GM12878 (cell line): ENCODE measurements at regions not wholly inside any gene's neighbourhood (a gene's known extent, or its start where the extent isn't known, plus 50 kb on each side); places are given as distances from the start of the nearest gene placed in this dataset.

ENCODE experiments used
- ATAC-seq: fragments of 200-7000 bp; cut with Tn5 transposase; 3 replicates; pipeline ENCODE4 v1.9.1; 2020; ENCODE audit warnings: mild to moderate bottlenecking, moderate library complexity
- BruUV-seq: library from RNA; stranded (reverse); fragments of 400-500 nt; replicated peaks from 2 replicates; lab custom pipeline; 2021; lab: Mats Ljungman, UMichigan
- CTCF ChIA-PET: fragments of 300-600 bp; sonication (Branson Sonifier 250); formaldehyde crosslinking; extraction: SDS; loops from one replicate; lab custom pipeline; 2021; ENCODE audit warnings: inconsistent platforms; lab: Yijun Ruan, JAX
- POLR2A ChIA-PET: fragments of 350-600 bp; formaldehyde crosslinking; extraction: SDS; loops from one replicate; lab custom pipeline; 2021; ENCODE audit warnings: inconsistent platforms; lab: Charles Lee
- RAD21 ChIA-PET: fragments of 300-600 bp; sonication (Branson Sonifier 250); formaldehyde crosslinking; loops from one replicate; lab custom pipeline; 2023; ENCODE audit warnings: antibody characterized with exemption; ENCODE audit not compliant: unreplicated experiment; lab: Charles Lee
- SMC1A ChIA-PET: fragments of 300-600 bp; sonication (Branson Sonifier 250); formaldehyde crosslinking; loops from one replicate; lab custom pipeline; 2023; ENCODE audit not compliant: unreplicated experiment, uncharacterized antibody; lab: Charles Lee
- DNase-seq: peaks from one replicate; pipeline ENCODE4 v3.0.0-alpha.2; 2011; ENCODE audit warnings: low read depth, low spot score
- FAIRE-seq: peaks from 3 replicates; lab custom pipeline; 2011; peaks lifted over from hg19 to GRCh38; lab: Jason Lieb, UNC
- H2AFZ ChIP-seq: 2 replicates; pipeline ENCODE4 v1.6.0; 2011; ENCODE audit warnings: low read depth, low read length, control low read depth; ENCODE audit not compliant: control insufficient read depth
- H3K27ac ChIP-seq: 2 replicates; pipeline ENCODE4 v1.5.1; 2011; ENCODE audit warnings: control low read depth; ENCODE audit not compliant: control insufficient read depth, insufficient read depth
- H3K27me3 ChIP-seq, 2 experiments: replicated peaks in 1 of 2; 2 replicates each; pipeline versions ENCODE4 v1.6.0 to v1.6.1; 2011; ENCODE audit warnings: low read length in 1 of 2; ENCODE audit not compliant: control insufficient read depth in 2 of 2, insufficient read depth in 2 of 2
- H3K36me3 ChIP-seq, 2 experiments: 2 replicates each; pipeline ENCODE4 v1.5.1; 2011; ENCODE audit warnings: low read length in 1 of 2; ENCODE audit not compliant: control insufficient read depth in 2 of 2, insufficient read depth in 2 of 2
- H3K4me1 ChIP-seq: 2 replicates; pipeline ENCODE4 v1.6.1; 2011; ENCODE audit warnings: mild to moderate bottlenecking, low read length, moderate library complexity, mixed read lengths; ENCODE audit not compliant: control insufficient read depth, insufficient read depth
- H3K4me2 ChIP-seq: 2 replicates; pipeline ENCODE4 v1.6.0; 2011; ENCODE audit warnings: control low read depth; ENCODE audit not compliant: control insufficient read depth, insufficient read depth
- H3K4me3 ChIP-seq: fragments of 200-600 bp; sonication (generic); 2 replicates; pipeline ENCODE4 v1.5.1; 2016
- H3K79me2 ChIP-seq: 2 replicates; pipeline ENCODE4 v1.6.0; 2011; ENCODE audit warnings: low read length; ENCODE audit not compliant: control insufficient read depth, insufficient read depth
- H3K9ac ChIP-seq: 2 replicates; pipeline ENCODE4 v1.8.0; 2011; ENCODE audit warnings: low read length, control low read depth, mixed read lengths; ENCODE audit not compliant: control insufficient read depth, insufficient read depth
- H3K9me3 ChIP-seq: replicated peaks from 3 replicates; pipeline ENCODE4 v1.5.1; 2011; ENCODE audit warnings: mild to moderate bottlenecking, low read length; ENCODE audit not compliant: control insufficient read depth, insufficient read depth
- H4K20me1 ChIP-seq: 2 replicates; pipeline ENCODE4 v1.6.0; 2011; ENCODE audit not compliant: control insufficient read depth, insufficient read depth
- CHD1 ChIP-seq: IDR thresholded peaks from 2 replicates; pipeline ENCODE4 v1.6.1; 2012; ENCODE audit warnings: low read depth, low read length, improper control_type of control experiment
- E2F4 ChIP-seq: IDR thresholded peaks from 2 replicates; pipeline ENCODE4 v1.6.1; 2012; ENCODE audit warnings: low read depth, low read length, improper control_type of control experiment
- ETV6 ChIP-seq, 2 experiments: fragments of 450-650 bp in 1 of 2; IDR thresholded peaks in 1 of 2; conservative IDR thresholded peaks in 1 of 2; 2 replicates each; pipeline ENCODE4 v1.6.1; 2014; ENCODE audit warnings: antibody characterized with exemption in 1 of 2, borderline replicate concordance in 1 of 2, low read depth in 1 of 2, mild to moderate bottlenecking in 1 of 2, moderate library complexity in 1 of 2
- KLF5 ChIP-seq: fragments of 450-650 bp; IDR thresholded peaks from 2 replicates; pipeline ENCODE4 v1.6.1; 2014; ENCODE audit warnings: mild to moderate bottlenecking; ENCODE audit not compliant: partially characterized antibody
- MLLT1 ChIP-seq: fragments of 450-650 bp; IDR thresholded peaks from 2 replicates; pipeline ENCODE4 v1.6.1; 2016; ENCODE audit warnings: mild to moderate bottlenecking
- PAX5 ChIP-seq: IDR thresholded peaks from 2 replicates; pipeline ENCODE4 v1.6.1; 2011; ENCODE audit warnings: low read depth, low read length, borderline replicate concordance
- RELA ChIP-seq: fragments of 450-650 bp; IDR thresholded peaks from 2 replicates; pipeline ENCODE4 v1.8.0; 2014; ENCODE audit warnings: borderline replicate concordance; ENCODE audit not compliant: partially characterized antibody
- RFX5 ChIP-seq: IDR thresholded peaks from 2 replicates; pipeline ENCODE4 v1.6.1; 2011; ENCODE audit warnings: low read depth, low read length, improper control_type of control experiment
- SMARCA5 ChIP-seq: fragments of 450-650 bp; IDR thresholded peaks from 2 replicates; pipeline ENCODE4 v1.6.1; 2017; ENCODE audit warnings: mild to moderate bottlenecking
- SREBF1 ChIP-seq: IDR thresholded peaks from 2 replicates; pipeline ENCODE4 v1.6.1; 2012; ENCODE audit warnings: mild to moderate bottlenecking, low read length
- SRF ChIP-seq, 2 experiments: IDR thresholded peaks; 2 replicates each; pipeline ENCODE4 v1.6.1; 2011; ENCODE audit warnings: low read depth in 2 of 2, low read length in 2 of 2, mild to moderate bottlenecking in 1 of 2, moderate library complexity in 1 of 2
- TCF12 ChIP-seq: IDR thresholded peaks from 2 replicates; pipeline ENCODE4 v1.6.1; 2011; ENCODE audit warnings: low read depth, mild to moderate bottlenecking, low read length
- ZNF274 ChIP-seq: IDR thresholded peaks from one replicate; pipeline ENCODE4 v1.8.0; 2011; ENCODE audit not compliant: insufficient read length, insufficient read depth
- WGBS: methylation state at CpG from one replicate; pipeline ENCODE4 v1.1.6; 2016; ENCODE audit warnings: low lambda C conversion rate; ENCODE audit not compliant: insufficient replicate concordance, insufficient coverage; ENCODE audit errors: missing lambda C conversion rate; 5-methylcytosine and 5-hydroxymethylcytosine counted together
- in situ Hi-C: fragments of 300-500 bp; cut with MboI; formaldehyde crosslinking; loops from 9 replicates; pipeline ENCODE4 v1.14.3; 2018; ENCODE audit warnings: mixed read lengths
- intact Hi-C: fragments of 100-400 bp; cut with micrococcal nuclease; formaldehyde crosslinking; loops from one replicate; pipeline ENCODE4 v1.14.2; 2022; ENCODE audit not compliant: unreplicated experiment
- TF ChIP-seq, protein P1 (sequence below): IDR thresholded peaks from 2 replicates; pipeline ENCODE4 v1.6.1; 2012; ENCODE audit warnings: low read length, inconsistent platforms

DNA sequence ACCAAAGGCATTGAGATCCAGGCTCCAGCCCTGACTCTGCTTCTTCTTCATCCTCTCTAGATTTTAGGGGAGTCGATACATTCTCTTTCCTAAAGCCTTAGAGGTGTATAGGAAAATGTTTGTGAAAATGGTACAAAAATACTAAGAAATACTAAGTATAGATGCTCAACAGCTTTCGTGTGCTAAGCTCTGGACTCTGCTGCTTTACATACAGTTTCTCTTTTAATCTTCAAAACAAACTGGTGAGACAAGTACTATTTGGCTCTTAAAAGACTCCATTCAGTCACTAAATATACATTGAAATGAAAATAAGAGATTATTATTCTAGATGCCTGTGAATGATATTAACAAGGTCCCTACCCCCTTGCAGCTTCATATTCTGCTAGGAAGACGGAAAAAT is 174.5 kb upstream of the TRPM3 start:
- ChIA-PET RAD21 (interaction anchor here (0.7 kb wide), 1 partner anchor 728 kb away, joined by 3 read pairs; no protein-coding TSS in a partner anchor), SMC1A (no interaction called here), CTCF (interaction anchor here (2.7 kb wide), 1 partner anchor 11 kb away, joined by 21 read pairs; no protein-coding TSS in a partner anchor), POLR2A (no interaction called here)
- TF ChIP-seq MLLT1 = no peak
- TF ChIP-seq SREBF1 = no peak
- no peak for TF ChIP-seq CHD1
- TF ChIP-seq ETV6 (conservative IDR thresholded peaks at IDR 0.05 in 1 of 2, IDR thresholded peaks at IDR 0.05 in 1 of 2; ENCODE audit: borderline replicate concordance in 1 of 2, low read depth in 1 of 2) = no peak
- Histone ChIP-seq H3K4me1 (no peaks in the 10 kb centered on the region), H3K27me3 (no peaks in the 10 kb centered on the region), H3K9ac (no peak overlapping the region), H2AFZ (no peak overlapping the region), H3K4me3 (no peak overlapping the region), H3K79me2 (no peaks in the 10 kb centered on the region), H3K36me3 (no peaks in the 10 kb centered on the region), H3K27ac (no peak overlapping the region), H4K20me1 (no peaks in the 10 kb centered on the region), H3K9me3 (no peaks in the 10 kb centered on the region), H3K4me2 (no peak overlapping the region)
- in situ Hi-C loops = loop anchor here (25.0 kb wide), 1 partner anchor 716 kb away; no protein-coding TSS in a partner anchor
- BruUV-seq = no TSS peak
- ATAC-seq (no peak), FAIRE-seq (no peak), DNase-seq (no peak)
- 17% methylated on average over 3 of the region's 3 CpGs for WGBS
- intact Hi-C loops = no loop called here

GRCh38 chr9:71286146-71286545 is 164.7 kb upstream of the TRPM3 start:
- no peaks in the 10 kb centered on the region for H3K27me3 ChIP-seq
- POLR2A ChIA-PET = no interaction called here
- in situ Hi-C loops = loop anchor here (10.0 to 25.0 kb wide), 2 partner anchors 479 to 726 kb away; partner anchors contain the start of gene CEMIP2
- no peak overlapping the region for H3K4me3 ChIP-seq
- no peaks in the 10 kb centered on the region for H3K79me2 ChIP-seq
- H3K36me3 ChIP-seq = no peaks in the 10 kb centered on the region
- DNase-seq = no peak
- no peaks in the 10 kb centered on the region for H3K9me3 ChIP-seq
- no peak overlapping the region for H3K27ac ChIP-seq
- BruUV-seq = no TSS peak
- RAD21 ChIA-PET = interaction anchor here (0.9 to 1.3 kb wide), 2 partner anchors 481 to 739 kb away, joined by 3 to 5 read pairs; no protein-coding TSS in a partner anchor
- no peak for FAIRE-seq
- CTCF ChIA-PET = interaction anchor here (0.6 to 5.0 kb wide), 18 partner anchors 10 to 739 kb away, joined by 3 to 29 read pairs (median 4); partner anchors contain the start of gene CEMIP2
- SMC1A ChIA-PET = interaction anchor here (0.7 to 3.5 kb wide), 12 partner anchors 16 to 739 kb away, joined by 3 to 15 read pairs (median 4); no protein-coding TSS in a partner anchor
- no peak for ATAC-seq
- no peaks in the 10 kb centered on the region for H3K4me1 ChIP-seq
- intact Hi-C loops = loop anchor here (5.0 to 10.0 kb wide), 2 partner anchors 189 to 531 kb away; no protein-coding TSS in a partner anchor
- no peaks in the 10 kb centered on the region for H4K20me1 ChIP-seq
- 58% methylated on average over 4 of the region's 4 CpGs for WGBS
- H3K9ac ChIP-seq = no peak overlapping the region
- H3K4me2 ChIP-seq = no peak overlapping the region
- H2AFZ ChIP-seq = no peak overlapping the region
- TF ChIP-seq TCF12 (no peak), RELA (no peak), RFX5 (no peak), KLF5 (no peak), SMARCA5 (no peak), PAX5 (no peak), SRF (IDR thresholded peaks at IDR 0.05; ENCODE audit: low read depth in 2 of 2, low read length in 2 of 2) (no peak), E2F4 (no peak), ZNF274 (no peak)
- TF ChIP-seq, protein P1, sequence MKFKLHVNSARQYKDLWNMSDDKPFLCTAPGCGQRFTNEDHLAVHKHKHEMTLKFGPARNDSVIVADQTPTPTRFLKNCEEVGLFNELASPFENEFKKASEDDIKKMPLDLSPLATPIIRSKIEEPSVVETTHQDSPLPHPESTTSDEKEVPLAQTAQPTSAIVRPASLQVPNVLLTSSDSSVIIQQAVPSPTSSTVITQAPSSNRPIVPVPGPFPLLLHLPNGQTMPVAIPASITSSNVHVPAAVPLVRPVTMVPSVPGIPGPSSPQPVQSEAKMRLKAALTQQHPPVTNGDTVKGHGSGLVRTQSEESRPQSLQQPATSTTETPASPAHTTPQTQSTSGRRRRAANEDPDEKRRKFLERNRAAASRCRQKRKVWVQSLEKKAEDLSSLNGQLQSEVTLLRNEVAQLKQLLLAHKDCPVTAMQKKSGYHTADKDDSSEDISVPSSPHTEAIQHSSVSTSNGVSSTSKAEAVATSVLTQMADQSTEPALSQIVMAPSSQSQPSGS = no peak
